Stomach smooth muscle (tissue), 2 donors: ENCODE measurements at regions not wholly inside any gene's neighbourhood (a gene's known extent, or its start where the extent isn't known, plus 50 kb on each side); places are given as distances from the start of the nearest gene placed in this dataset.

ENCODE experiments used
- H3K27ac ChIP-seq: one replicate; pipeline ENCODE4 v1.7.0; 2013; ENCODE audit warnings: mild to moderate bottlenecking, low read length, inconsistent platforms
- H3K27me3 ChIP-seq, 2 donors: one replicate each; pipeline ENCODE4 v1.7.0; 2013; ENCODE audit warnings: low read length in 2 of 2; ENCODE audit not compliant: insufficient read depth in 2 of 2, control insufficient read depth in 1 of 2
- H3K36me3 ChIP-seq, 2 donors: one replicate each; pipeline ENCODE4 v1.7.0; 2013; ENCODE audit warnings: low read length in 2 of 2; ENCODE audit not compliant: control insufficient read depth in 2 of 2, insufficient read depth in 2 of 2
- H3K4me1 ChIP-seq: one replicate; pipeline ENCODE4 v1.7.0; 2013; ENCODE audit warnings: low read length; ENCODE audit not compliant: control insufficient read depth, insufficient read depth
- H3K4me3 ChIP-seq, 2 donors: one replicate each; pipeline ENCODE4 v1.7.0; 2013; ENCODE audit warnings: low read length in 2 of 2
- H3K9ac ChIP-seq, 2 donors: one replicate each; pipeline ENCODE4 v1.7.0; 2013; ENCODE audit warnings: low read length in 2 of 2, mild to moderate bottlenecking in 1 of 2
- H3K9me3 ChIP-seq, 2 donors: one replicate each; pipeline ENCODE4 v1.7.0; 2013; ENCODE audit warnings: low read length in 2 of 2; ENCODE audit not compliant: control insufficient read depth in 2 of 2
- donor health status: healthy.
- donor health status: Pancreatic carcinoma.

DNA sequence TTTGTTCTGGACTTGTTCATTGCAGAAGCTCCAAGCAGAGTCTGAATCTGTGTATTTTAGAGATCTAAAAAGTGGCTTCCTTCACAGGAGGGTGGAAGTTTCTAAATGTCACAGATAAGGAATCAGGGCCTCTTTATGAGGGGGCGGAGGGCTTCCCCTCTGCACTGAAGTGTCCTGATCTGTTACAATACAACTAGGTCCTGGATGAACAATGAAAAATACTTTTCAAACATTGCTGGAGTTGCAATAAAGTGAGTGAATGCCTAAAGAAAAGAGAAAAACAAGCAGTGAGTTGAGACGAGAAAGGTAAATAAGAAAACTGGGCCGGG, 179.3 kb upstream of the HDAC4 start:
- H3K9ac ChIP-seq: no peak overlapping the region
- H3K4me3 ChIP-seq: no peak overlapping the region
- H3K4me1 ChIP-seq: no peaks in the 10 kb centered on the region
- H3K36me3 ChIP-seq: no peaks in the 10 kb centered on the region
- H3K27me3 ChIP-seq: peaks cover 0 to 2% of the 10 kb centered on the region in 2 donors
- H3K27ac ChIP-seq: no peak overlapping the region
- H3K9me3 ChIP-seq: peaks cover 0 to 8% of the 10 kb centered on the region in 2 donors

GRCh38 chr2:239579524-239580198, 178.8 kb upstream of the HDAC4 start:
- Histone ChIP-seq H3K4me1 (peaks cover 4% of the 10 kb centered on the region), H3K27me3 (peaks cover 2% of the 10 kb centered on the region in 2 donors), H3K27ac (no peak overlapping the region), H3K4me3 (no peak overlapping the region), H3K9ac (no peak overlapping the region), H3K9me3 (peaks cover 0 to 8% of the 10 kb centered on the region in 2 donors), H3K36me3 (no peaks in the 10 kb centered on the region)

GRCh38 chr2:239579081-239579480, 178.3 kb upstream of the HDAC4 start:
- H3K4me3 ChIP-seq: no peak overlapping the region
- H3K27ac ChIP-seq: no peak overlapping the region
- H3K9ac ChIP-seq: no peak overlapping the region
- peaks cover 0 to 8% of the 10 kb centered on the region in 2 donors for H3K9me3 ChIP-seq
- H3K27me3 ChIP-seq: peaks cover 2% of the 10 kb centered on the region in 2 donors
- H3K4me1 ChIP-seq: peaks cover 9% of the 10 kb centered on the region
- H3K36me3 ChIP-seq: no peaks in the 10 kb centered on the region

GRCh38 chr2:239578381-239578780, 177.6 kb upstream of the HDAC4 start:
- no peak overlapping the region for H3K27ac ChIP-seq
- peaks cover 0 to 8% of the 10 kb centered on the region in 2 donors for H3K9me3 ChIP-seq
- no peak overlapping the region for H3K4me3 ChIP-seq
- peaks cover 2% of the 10 kb centered on the region in 2 donors for H3K27me3 ChIP-seq
- no peaks in the 10 kb centered on the region for H3K36me3 ChIP-seq
- H3K4me1 ChIP-seq: peaks cover 9% of the 10 kb centered on the region
- H3K9ac ChIP-seq: no peak overlapping the region

GRCh38 chr2:239577935-239578334, 177.1 kb upstream of the HDAC4 start:
- H3K27me3 ChIP-seq: peaks cover 2% of the 10 kb centered on the region in 2 donors

DNA sequence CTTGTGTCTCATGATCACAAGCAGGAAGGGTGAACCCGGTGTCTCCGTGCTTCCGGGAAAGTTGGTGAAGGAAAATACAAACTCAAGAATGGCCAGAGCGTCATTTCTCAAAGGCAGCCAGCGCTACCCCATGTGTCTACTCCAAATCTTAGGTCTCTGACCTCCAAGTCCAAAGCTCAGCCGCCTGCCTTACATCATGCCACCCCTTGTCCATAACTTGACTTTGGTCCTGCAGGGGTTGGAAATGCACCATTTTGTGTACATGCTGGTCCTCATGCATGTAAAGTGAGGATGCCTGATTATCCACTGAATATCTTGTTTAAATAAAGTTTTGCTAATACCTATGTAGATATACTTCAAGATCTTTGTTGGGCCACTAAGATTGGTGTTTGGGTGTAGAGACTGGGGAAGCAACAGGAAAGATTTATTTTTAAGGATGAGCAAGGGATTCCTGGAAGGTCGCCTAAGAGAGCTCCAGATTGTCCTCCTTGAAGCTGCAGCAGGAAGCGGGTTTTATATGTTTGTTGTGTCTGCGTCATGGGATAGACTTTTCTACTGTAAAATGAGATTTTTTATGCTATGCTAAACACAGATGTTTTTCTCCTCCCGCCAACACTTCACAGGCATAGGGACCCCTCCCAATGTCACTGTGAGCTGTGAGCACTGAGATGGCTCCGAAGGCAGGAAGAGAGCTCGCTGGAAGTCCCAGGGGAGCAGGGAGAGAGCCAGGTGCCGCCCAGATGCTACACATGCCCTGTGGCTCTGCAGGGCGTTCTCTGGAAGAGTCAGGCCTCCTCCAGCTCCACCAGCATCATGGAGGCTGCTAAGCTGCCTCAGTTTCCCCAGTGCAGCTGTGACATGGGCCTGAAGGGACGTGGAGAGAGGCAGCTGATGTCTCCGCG, 176.2 kb upstream of the HDAC4 start:
- Histone ChIP-seq H3K27ac (no peak overlapping the region), H3K4me1 (peaks cover 9% of the 10 kb centered on the region), H3K9me3 (peaks cover 0 to 8% of the 10 kb centered on the region in 2 donors), H3K36me3 (no peaks in the 10 kb centered on the region), H3K9ac (no peak overlapping the region), H3K4me3 (no peak overlapping the region), H3K27me3 (peaks cover 2% of the 10 kb centered on the region in 2 donors)

More at GRCh38 chr2:239577935-239578334, 177.1 kb upstream of the HDAC4 start:
- no peak overlapping the region for H3K27ac ChIP-seq
- H3K9ac ChIP-seq: no peak overlapping the region
- peaks cover 0 to 8% of the 10 kb centered on the region in 2 donors for H3K9me3 ChIP-seq
- no peaks in the 10 kb centered on the region for H3K36me3 ChIP-seq
- no peak overlapping the region for H3K4me3 ChIP-seq
- H3K4me1 ChIP-seq: peaks cover 9% of the 10 kb centered on the region

DNA sequence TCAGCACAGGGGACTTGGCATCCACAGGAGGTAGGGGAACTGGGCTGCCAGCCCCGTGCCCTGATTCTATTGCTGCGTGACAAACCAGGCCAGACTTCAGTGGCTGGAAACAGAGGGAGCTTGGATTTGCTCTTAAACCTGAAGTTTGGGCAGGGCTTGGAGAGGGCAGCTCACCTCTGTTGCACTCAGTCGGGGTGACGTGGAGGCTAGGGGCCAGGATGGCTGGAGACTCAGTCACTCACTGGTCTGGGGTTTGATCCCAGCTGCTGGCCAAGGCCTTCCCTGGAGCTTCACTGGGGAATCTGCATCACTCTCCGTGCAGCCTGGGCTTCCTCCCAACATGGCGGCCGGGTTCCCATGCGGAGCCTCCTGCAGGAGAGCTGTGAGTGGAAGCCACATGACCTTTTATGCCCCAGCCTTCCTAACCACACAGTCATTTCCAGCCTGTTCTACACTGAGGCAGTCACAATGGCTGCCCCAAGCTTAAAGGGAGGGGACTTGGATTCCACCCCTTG, 175.2 kb upstream of the HDAC4 start:
- Histone ChIP-seq H3K36me3 (no peaks in the 10 kb centered on the region), H3K4me1 (peaks cover 9% of the 10 kb centered on the region), H3K9me3 (peaks cover 0 to 8% of the 10 kb centered on the region in 2 donors), H3K9ac (no peak overlapping the region), H3K27ac (no peak overlapping the region), H3K27me3 (peaks cover 2% of the 10 kb centered on the region in 2 donors), H3K4me3 (no peak overlapping the region)

DNA sequence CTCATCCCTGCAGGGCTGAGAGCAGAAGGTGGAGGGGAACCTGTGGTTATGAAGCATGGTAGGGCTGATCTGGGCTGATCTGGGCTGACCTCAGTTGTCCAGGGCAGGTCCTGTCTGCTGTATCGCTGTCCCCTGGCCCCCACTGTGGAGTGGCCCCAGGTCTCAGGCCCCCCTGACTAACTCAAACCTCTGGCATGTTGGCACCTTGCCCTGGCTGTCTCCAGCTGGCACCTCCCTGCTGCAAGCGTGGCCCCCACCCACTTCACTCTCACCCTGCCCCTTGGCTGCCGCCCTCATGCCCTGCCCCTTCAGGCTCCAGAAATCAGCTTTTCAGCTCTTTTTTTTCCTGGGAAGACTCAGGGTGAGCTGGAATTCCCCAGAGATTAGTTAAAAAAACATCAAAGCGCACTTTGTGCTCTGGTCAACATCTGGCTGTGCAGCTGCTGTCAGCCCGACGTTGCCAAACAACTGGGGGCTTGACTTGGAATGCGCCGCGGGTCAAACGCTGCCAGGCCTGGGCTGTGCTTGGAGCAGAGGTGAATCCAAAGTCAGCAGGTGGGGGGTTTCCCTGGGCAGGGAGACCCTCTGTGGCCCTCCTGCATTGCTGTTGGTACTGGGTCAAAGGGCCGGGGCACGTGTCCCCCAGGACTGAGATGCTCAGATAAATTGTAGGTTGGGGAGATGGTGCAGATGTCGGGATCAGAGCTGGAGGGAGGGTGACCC, 173.8 kb upstream of the HDAC4 start:
- Histone ChIP-seq H3K9me3 (peaks cover 0 to 8% of the 10 kb centered on the region in 2 donors), H3K27ac (no peak overlapping the region), H3K4me3 (no peak overlapping the region)

GRCh38 chr2:239574054-239574433, 173.2 kb upstream of the HDAC4 start:
- Histone ChIP-seq H3K27ac (no peak overlapping the region), H3K36me3 (no peaks in the 10 kb centered on the region), H3K4me3 (no peak overlapping the region), H3K9me3 (peaks cover 0 to 8% of the 10 kb centered on the region in 2 donors), H3K9ac (no peak overlapping the region), H3K4me1 (peaks cover 9% of the 10 kb centered on the region), H3K27me3 (peaks cover 2% of the 10 kb centered on the region in 2 donors)

More for the DNA sequence above, 173.8 kb upstream of the HDAC4 start:
- no peaks in the 10 kb centered on the region for H3K36me3 ChIP-seq
- H3K9ac ChIP-seq: no peak overlapping the region
- peaks cover 9% of the 10 kb centered on the region for H3K4me1 ChIP-seq
- peaks cover 2% of the 10 kb centered on the region in 2 donors for H3K27me3 ChIP-seq

- Histone ChIP-seq H3K9me3 (peaks cover 0 to 6% of the 10 kb centered on the region in 2 donors), H3K36me3 (no peaks in the 10 kb centered on the region), H3K9ac (no peak overlapping the region), H3K4me1 (peaks cover 9% of the 10 kb centered on the region), H3K27me3 (peaks cover 0 to 2% of the 10 kb centered on the region in 2 donors), H3K27ac (no peak overlapping the region), H3K4me3 (no peak overlapping the region)
Observed at GRCh38 chr2:239570971-239571520, 170.2 kb upstream of the HDAC4 start.
